GM18907 (cell line): ENCODE measurements at regions not wholly inside any gene's neighbourhood (a gene's known extent, or its start where the extent isn't known, plus 50 kb on each side); places are given as distances from the start of the nearest gene placed in this dataset.
"Not testable (repeated sequence)": the region's sequence is repeated elsewhere in the genome, so short reads cannot be mapped to it uniquely, and the experiment has no call there.

Experiments used
- ATAC-seq: cut with Tn5 transposase; IDR thresholded peaks from one replicate; pipeline ENCODE4 v1.9.1; 2021; ENCODE audit warnings: mild to moderate bottlenecking, moderate library complexity; ENCODE audit not compliant: unreplicated experiment

DNA sequence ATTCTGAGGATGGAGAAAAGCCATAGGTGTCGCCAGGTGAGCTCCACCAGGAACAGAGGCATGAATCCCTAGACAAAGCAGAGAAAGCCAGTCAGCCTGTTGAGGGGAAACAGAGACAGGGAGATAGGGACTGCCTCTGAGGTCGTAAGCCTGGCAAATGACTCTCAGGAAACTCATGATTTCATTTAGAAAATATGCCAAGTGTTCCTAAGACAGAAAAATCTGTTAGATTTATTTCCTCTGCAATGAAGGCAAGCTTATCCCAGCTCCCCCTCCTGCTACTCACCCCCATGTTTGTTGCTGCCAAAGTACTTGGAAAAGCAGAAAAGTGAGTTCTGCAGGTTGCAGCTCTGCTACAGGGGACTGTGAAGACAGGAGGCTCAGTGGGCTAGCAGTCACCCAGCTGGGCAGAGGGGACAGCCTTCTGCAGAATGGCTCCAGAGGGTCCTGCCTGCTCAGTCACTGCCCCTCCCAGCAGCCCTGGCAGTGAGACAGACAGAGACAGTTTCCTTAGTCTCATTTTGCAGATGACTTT lies 184.3 kb downstream of the ADRA2A start:
- no peak for ATAC-seq

DNA sequence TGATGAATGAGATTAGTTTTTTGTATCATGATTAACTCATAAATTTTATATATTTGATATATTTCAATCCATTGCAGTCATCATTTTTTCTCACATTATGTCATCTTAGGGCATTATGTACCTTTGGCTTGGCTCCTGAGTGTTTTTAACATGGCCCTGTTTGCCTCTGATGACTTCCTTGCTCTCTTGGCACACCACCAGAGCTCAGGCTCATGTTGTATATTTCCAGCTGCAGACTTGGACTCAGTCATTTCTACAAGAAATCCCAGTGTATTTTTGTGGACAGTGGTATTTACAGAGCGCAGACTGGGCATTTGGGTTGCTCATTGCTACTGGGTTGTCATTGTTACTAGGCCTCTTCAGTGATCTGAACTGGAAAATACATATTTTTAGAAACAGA lies 188.5 kb downstream of the ADRA2A start:
- no peak for ATAC-seq

DNA sequence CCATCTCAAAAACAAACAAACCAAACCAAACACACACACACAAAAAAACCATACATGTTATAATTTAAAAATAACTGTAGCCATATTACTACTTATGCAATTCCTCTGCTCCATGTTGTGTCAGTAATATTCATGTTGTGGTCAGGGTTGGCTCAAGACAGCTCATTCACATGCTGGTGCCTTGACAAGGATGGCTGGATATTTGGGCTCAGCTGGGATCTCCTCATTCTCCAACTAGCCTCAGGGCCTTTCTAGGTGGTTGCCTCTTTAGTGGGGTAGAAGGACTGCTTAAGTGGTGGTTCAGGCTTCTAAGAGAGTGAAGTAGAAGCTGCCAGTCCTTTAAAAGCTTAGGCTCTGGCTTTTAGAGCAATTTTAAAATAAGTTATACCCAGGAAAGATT lies 189.3 kb downstream of the ADRA2A start:
- ATAC-seq: no peak

DNA sequence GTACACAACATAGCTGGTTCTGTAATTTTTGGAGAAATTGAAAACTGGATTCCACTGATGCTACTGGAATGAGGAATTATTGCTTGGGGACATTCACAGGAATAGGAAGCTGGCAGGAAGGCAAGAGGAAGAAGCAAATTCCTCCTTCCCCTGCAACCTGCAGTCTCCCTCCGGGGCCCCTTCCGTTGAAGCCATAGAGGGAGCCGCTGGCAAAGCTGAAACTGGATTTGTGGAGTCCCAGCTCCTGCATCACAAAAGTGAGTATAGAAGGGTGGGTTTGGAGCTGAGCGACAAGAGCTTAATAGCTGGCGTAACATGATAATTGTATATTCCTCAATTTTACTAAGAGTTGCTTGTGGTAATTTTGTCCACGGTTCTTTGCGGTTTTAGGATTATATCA lies 190.8 kb downstream of the ADRA2A start:
- ATAC-seq: no peak

DNA sequence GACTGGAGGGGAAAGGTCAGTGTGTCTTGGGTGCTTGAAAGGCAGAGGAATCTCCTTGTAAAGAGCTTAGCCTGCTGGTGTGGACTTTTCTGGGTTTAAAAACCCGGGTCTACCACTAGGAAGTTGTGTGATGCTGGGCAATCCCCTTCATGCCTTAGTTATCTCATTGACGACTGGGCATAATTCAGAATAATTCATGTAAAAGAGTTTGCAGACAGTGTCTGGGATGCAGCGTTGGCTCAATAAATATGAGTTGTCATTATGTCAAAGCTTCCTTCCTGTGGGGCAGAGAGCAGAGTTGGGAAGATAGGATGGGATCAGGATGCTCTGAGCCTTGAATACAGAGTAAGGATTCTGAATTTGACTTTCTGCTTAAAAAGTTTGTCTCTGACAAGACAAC lies 196.4 kb downstream of the ADRA2A start:
- ATAC-seq: no peak

DNA sequence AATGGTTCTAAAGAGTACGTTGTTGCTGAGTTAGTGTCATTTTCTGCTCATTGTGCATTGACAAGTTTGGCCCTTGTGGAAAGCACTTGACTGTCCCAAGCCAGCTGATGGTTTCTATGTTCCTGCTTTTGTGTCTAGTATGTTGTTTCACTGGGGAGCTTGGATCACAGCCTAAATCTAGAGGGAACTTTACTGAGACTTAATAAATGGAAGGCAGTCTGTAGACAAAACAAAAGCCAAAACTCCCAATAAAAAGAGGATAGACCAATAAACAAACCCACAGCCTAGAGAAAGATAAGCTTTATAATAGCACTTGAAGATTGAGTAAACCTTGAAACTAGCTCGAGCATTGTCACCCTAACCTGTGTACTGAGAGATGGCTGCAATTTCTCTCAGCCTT lies 196.8 kb downstream of the ADRA2A start:
- no peak for ATAC-seq

DNA sequence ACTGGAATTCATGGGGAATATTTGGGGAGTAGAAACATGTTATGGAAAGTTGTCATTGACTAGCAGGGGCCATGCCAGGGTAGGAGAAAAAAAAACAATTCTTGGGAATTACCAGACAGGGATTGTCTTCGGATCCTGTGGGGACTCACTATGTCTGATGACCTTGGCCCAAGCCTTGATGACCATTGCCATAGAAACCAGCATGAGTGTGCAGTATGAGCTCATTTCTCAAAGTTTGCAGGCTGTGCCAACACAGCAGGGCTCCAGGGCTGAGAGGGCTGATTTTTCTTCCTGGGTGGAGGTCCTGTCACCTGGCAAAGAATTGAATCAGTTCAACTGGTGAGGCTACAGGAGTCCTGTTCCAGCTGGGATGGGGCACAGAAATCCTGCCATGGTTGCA lies 198.3 kb downstream of the ADRA2A start:
- ATAC-seq: no peak

DNA sequence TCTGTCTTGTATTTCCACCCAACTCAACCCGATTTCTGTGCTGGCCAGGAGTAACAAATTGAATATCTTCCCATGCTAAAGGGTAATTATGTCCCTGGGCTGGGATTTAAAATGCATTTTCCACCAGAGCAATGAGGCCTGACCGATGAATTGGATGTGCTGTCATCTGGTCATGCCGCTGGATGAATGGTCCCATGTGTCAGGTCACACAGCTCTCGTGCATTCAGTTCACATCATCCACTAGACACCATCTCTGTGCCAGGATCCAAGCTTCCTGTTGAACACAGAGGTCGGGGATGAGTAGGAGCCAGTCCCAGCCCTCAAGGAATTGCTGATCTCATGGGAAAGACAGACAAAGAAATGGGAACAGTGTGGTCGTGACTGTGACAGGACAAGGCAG lies 200.8 kb downstream of the ADRA2A start:
- no peak for ATAC-seq

DNA sequence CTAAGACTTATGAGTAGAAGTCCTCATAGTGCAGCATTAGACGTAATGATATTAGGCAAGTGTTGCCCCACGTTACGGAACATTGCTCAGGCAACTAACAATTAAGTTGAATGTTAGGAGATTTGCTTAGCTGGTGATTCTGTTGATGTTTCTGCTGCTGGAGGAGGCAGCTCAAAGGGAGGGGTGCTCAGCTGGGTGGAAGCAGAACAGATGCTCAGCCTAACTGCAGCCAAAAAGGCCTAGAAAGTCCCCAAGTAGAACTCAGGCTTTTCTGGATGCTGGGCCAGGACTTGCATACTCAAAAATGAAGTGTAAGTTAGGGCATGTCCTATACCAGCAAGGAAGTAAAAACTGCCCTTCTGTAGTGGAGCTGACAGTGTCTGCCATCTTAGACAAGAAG lies 201.4 kb downstream of the ADRA2A start:
- ATAC-seq: no peak

DNA sequence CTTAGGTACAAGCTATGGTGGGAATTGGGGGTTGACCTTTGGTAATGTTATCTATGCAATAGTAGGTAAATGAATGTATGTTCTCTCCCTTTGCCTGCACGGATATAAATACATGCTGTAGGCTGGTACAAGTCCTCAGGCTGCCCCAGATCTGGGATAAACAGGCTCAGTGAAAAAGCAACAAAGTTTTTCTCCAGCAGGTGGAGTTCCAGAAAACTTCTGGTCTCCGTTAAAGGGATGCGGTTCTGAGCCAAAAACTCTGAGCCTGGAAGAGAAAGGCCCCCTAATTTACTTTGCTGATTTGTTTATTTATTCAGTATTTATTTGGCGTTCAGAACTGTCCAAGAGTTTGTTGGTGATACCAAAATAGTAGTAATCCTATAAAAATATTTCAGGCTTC lies 204.7 kb downstream of the ADRA2A start:
- ATAC-seq: no peak

DNA sequence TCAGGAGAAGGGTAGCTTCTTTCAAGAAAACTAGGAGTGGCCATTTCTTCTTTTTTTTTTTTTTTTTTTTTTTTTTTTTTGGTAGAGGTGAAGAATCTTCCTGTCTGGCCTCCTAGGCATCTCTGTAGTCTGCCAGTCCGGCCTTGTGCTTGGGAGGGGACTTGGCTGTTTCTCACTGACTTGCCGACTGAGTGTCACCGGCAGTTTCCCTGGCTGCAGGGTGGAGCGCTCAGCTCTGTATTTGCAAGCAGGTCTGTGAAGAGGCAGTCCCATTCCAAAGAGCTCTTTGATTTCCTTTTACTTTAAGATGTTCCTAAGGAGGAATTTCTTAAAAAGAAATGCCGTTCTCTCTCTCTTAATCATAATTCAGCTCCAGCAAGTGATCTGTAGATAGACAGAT lies 212.6 kb downstream of the ADRA2A start:
- no peak for ATAC-seq

DNA sequence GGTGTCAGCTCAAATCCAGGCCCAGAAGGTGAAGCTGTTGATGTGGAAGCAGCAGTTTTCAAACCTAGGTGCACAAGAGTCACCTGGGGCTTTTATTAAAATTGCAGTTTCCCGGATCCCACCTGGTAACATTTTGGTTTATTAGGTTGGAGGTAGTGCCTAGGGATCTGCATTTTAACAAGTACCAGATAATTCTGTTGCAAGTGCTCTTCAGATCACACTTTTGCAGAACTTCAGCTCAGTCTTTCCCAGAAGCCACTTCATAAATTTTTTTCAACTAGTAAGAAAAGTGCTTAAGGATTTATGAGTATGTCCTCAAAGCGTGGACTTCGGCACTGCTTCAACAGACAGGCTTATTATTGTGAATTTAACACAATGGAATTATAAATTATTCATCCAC lies 213.8 kb downstream of the ADRA2A start:
- ATAC-seq: no peak

DNA sequence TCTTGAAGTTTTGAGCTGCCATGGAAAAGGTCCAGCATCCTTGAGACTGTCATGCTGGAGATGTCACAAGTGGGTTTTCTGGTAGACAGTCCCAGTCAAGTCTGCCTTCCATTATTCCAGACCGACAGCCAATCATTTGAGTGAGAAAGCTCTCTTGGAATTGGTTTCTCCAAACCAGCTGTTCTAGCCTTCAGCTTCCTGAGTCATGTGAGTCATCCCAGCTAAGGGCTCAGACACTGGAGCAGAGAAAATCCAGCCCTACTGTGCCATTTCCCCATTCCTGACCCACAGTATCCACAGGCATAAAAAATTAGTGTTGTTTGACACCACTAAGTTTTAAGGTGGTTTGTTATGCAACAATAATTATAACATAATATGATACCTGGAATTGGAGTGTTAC lies 219.0 kb downstream of the ADRA2A start:
- no peak for ATAC-seq

DNA sequence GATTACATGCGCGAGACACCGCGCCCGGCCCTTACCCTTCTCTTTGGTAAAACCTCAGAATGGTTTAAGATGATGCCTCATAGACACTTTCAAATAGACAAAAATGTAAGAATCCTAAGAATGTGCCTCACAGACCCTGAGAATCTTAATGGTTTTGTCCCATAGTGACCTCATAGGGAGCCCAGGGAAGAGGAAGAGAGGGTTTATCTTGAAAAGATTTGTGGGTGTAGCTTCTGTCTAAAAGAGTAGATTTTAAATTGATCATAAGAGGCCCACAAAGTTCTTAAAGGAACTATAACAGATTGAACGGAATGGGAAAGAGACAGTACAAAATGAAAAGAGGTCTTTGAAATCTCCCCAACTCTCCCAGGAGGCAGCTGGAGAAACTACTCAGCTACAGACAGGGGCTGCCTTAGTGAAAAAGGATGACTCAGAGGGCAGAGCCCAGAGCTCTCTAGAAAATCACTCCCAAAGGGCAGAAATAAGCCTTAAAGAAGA lies 220.6 kb downstream of the ADRA2A start:
- no peak for ATAC-seq

DNA sequence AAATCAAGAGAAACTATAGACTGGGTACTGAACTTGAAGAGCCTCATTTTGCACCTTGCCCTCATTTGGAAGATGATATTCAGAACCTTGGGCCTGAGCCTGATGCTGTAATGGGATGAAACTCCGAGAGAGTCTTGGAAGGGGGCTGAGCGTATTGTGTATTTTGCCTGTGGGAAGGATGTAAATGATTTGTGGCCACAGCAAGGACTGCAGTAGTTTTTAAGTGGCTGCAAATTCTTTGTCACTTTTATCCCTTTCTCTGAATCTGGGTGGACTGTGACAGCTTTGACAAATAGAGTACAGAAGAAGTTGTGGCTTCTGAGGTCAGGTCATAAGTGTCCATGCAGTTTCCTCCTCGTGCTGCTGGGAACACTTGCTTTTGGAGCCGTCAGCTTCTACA lies 221.2 kb downstream of the ADRA2A start:
- ATAC-seq: no peak

DNA sequence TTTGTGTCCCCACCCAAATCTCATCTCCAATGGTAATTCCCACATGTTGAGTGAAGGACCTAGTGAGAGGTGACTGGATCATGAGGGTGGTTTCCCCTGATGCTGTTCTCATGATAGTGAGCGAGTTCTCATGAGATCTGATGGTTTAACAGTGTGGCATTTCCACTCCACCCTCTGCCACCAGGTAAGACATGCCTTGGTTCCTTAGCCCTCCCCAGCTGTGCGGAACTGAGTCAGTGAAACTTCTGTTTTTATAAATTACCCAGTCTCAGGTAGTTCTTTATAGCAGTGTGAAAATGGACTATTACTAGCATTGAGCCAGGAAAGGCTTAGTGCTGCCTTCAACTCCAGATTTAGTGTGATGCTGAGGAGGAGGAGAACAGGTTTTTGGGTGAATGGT lies 222.2 kb downstream of the ADRA2A start:
- ATAC-seq: no peak

DNA sequence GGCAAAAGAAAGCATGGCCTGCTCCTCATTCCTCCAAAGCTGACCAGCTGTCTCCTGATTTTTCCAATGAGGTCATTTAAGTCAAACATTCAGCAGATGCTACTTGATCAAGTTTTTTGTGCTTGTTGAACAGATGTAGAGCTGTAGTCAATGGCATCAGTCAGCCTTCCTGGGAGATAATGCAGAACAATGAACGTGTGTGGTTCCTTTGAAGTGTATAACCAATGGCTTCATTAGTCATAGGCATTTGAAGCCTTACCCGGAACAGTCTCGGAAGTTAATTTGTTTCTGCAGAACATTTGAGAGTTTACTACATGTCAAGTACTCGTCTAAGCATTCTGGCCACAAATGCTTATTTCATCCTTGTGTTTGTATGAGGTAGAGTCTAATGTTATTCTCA lies 227.1 kb downstream of the ADRA2A start:
- no peak for ATAC-seq

DNA sequence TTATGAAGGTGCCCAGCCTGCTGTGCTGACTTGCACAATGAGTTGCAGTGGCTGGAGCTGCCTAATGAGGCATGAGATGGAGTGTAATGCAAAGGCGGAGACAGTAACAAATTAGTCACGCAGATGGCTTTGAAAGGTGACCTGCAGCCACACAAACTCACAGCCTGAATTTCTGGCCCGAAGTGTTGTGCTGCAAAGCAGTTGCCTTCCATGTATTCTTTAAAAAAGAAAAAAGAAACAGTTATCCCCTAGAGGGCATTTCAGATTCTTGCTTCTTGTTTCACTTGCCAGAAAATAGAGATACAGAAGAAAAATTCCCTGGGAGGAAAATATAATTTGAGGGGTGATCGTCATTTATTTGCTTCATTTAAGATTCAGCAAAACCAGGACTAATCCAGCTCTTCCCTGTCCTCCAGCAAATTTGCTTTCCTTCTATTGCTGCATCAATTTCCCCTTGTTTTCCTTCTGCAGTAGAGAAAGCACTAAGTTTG lies 239.9 kb downstream of the ADRA2A start:
- ATAC-seq: no peak

DNA sequence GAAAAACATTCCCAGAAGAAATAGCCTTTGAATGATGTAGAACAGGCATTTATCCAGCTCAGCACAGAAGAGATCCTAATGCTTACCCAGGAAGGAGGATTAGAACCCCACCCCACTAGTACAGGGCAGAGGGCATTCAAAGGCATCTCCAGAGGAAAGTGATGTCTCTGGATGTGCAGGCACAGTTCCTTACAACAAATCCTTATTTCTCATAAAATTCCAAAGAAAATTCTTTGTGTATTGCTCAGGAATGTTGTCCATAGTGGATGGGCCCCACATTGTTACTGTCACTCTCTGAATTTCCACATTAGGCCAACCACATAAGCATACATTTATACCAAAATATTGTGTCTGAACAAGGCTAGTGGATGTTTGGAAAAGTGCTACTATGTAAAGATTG lies 243.0 kb downstream of the ADRA2A start:
- no peak for ATAC-seq

DNA sequence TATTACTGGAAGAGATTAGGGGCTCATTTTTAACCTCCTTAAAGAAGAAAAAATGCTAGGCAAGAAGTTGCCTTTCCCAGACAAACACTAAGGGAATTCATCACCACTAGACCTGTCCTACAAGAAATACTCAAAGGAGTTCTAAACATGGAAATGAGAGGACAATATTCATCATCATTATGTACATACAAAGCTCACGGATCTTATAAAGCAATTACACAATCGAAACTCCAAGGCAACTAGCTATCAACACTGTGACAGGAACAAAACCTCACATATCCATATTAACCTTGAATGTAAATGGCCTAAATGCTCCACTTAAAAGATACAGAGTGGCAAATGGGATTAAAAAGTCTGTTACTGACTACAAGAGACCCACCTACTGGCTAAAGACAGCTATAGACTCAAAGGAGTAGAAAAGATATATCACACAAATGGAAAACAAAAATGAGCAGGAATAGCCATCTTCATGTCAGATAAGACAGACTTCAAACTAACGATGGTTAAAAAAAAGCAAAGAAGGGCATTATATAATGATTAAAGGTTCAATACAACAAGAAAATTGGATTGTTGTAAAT lies 246.6 kb downstream of the ADRA2A start:
- no peak for ATAC-seq

DNA sequence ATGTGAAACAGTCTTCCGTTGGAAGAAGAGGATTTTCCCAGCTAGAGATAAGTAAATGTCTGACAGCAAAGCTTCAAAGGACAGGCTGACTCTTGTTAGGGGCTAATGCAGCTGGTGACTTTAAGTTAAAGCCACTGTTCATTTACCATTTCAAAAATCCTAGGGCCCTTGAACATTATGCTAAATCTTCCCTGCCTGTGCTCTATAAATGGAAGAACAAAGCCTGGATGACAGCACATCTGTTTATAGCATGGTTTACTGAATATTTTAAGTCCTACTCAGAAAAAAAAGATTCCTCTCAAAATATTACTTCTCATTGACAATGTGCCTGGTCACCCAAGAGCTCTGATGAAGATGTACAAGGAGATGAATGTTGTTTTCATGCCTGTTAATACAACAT lies 255.3 kb downstream of the ADRA2A start:
- ATAC-seq: not testable (repeated sequence)

DNA sequence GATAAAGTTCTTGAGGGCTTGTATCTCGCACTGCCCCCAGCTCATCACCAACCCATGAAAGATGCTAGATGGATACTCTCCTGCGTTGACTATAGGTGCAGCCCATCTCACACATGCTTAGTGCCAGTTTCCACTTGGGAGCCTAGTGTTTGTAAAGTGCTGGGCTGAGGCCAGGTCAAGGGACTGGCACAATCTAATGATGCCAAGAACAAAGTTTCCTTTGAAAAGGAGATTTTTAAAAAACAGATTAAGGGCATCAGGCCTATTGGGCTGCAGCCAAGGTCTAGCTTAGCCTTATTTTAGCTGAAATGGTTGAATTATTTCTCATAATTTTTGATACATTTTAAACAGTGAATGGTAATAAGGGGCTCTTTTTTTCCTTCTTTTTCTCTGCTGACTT lies 259.0 kb downstream of the ADRA2A start:
- no peak for ATAC-seq

DNA sequence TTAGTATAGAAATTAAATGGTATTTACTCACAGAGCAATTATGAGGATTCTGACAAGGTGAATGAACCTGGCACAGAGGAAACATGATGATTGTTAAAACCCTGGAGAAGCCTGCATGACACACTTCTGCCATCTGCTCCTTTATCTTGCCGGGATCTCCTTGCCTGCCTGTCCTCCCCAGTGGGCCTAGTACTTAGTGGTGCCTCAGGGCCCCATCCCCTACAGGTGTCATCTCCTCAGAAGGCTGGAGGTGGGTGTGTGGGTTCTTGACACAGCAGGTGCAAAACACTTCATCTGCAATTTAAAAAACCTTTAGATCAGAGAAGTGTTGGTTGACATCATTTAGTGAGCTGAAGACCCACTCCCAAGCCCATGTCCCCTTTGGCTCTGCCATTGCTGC lies 261.2 kb downstream of the ADRA2A start:
- ATAC-seq: no peak
